ENCODE measurements at regions not wholly inside any gene's neighbourhood (a gene's known extent, or its start where the extent isn't known, plus 50 kb on each side); places are given as distances from the start of the nearest gene placed in this dataset.

DNA sequence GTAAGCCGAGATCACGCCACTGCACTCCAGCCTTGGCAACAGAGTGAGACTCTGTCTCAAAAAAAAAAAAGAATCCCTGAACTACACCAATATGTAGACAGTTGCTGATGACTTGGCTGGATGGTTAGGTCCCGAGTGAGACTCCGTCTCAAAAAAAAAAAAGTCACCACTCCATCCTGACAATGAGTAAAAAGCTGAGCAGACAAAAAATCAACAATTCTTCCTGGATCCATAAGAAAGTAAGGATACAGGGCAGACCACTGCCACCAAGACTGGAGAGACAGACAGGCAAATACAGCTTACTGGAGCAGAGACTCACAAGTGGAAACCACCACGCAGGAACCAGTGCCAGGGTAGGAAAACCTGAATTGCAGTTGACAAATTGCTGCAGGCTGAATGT is 67.1 kb upstream of the ERCC4 start:
- no peak for ATAC-seq
- Mint-ChIP-seq H3K9me3 (peaks cover 0 to 4% of the 10 kb centered on the region in 2 donors), H3K36me3 (no peaks in the 10 kb centered on the region), H3K27ac (no peak overlapping the region)
- no peak for DNase-seq (ENCODE audit: low spot score in 2 of 2)

GRCh38 chr16:13856398-13856797 is 63.6 kb upstream of the ERCC4 start:
- no peak for ATAC-seq
- DNase-seq (ENCODE audit: low spot score in 2 of 2), result no peak
- Mint-ChIP-seq H3K9me3 (peaks cover 0 to 2% of the 10 kb centered on the region in 2 donors), H3K27ac (no peak overlapping the region), H3K36me3 (no peaks in the 10 kb centered on the region)

DNA sequence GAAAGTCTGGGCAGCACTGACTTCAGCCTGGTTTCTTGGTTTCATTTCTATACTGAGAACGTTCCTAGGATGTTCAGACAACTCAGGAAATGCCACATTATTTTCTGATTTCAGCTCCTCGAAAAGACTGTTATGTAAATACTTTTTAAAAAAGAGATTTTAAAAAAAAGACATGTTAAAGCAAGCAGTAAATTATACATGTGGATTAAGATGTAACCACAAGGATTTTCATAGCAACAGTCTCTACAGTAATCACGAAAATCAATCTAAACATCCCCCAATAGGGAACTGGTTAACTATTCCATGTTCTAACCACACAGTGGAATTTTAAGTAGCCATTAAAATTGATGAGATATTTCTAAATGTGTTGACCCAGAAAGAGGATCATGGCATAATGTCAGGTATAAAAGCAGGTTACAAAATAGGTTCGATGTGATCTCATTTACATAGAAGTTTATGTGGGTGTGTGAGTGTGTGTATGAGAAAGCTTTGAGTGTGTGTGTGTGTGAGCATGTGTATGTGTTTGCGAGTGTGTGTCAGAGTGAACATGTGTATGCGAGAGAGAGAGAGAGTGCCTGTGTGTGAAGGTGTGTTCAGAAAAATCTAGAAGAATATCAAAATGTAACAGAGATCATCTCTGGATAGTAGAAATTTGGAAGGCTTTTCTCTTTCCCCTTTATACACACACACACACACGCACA is 63.0 kb upstream of the ERCC4 start:
- ATAC-seq, result no peak
- H3K27ac Mint-ChIP-seq, result no peak overlapping the region
- no peaks in the 10 kb centered on the region for H3K36me3 Mint-ChIP-seq
- DNase-seq (ENCODE audit: low spot score in 2 of 2), result no peak
- H3K9me3 Mint-ChIP-seq, result no peaks in the 10 kb centered on the region

DNA sequence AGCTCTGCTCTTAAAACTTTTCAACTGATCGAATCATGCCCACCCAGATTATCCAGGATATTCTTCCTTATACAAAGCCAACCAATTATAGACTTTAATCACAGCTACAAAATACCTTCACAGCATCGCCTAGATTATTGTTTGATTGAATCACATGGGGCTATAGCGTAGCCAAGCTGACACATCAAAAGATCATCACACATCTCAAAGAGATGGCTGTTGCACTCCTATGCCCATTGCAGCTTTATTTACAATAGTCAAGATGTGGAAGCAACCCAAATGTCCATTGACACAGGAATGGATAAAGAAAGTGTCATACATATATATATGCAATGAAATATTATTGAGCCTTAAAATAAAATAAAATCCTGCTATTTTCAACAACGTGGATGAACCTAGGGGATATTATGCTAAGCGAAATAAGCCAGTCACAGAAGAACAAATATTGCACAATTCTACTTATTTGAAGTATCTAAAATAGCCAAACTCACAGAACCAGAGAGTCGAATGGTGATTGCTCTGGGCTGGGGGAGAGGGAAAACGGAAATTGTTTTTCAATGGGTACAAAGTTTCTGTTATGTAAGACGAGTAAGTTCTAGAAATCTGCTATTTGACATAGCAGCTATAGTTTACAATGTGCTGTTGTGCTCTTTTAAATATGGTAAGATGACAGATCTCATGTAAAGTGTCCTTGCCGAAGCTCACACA is 60.9 kb upstream of the ERCC4 start:
- no peaks in the 10 kb centered on the region for H3K36me3 Mint-ChIP-seq

DNA sequence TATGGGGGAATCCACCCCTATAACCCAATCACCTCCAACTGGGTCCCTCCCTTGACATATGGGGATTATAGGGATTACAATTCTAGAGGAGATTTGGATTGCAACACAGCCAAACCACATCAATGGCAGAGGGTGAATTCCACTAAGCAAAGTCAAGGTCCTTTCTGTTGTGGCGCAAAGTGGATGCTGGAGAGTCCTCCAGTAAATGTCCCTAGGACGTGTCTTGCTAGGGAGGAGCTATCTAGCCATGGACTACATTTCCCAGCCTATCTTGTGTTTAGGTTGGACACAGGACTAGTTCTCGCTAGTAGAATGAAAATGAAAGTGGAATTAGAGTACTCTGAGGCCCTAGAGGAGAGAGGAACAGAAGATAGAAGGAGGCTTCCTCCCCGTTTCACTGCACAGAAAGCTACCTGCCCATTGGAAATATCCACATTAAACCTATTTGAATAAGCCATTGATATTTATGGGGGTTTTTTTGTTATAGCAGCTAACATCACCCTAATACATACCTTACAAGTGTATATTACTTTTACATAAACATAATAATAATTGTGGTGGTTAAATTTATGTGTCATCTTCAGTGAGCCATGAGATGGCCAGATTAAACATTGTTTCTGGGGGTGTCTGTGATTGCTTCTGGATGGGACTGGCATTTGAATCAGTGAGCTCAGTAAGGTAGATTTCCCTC is 56.7 kb upstream of the ERCC4 start:
- Mint-ChIP-seq H3K9me3 (peaks cover 5 to 6% of the 10 kb centered on the region in 2 donors), H3K27ac (no peak overlapping the region), H3K36me3 (no peaks in the 10 kb centered on the region)
- no peak for ATAC-seq
- no peak for DNase-seq (ENCODE audit: low spot score in 2 of 2)

More for the DNA sequence above, 60.9 kb upstream of the ERCC4 start:
- ATAC-seq, result no peak
- DNase-seq (ENCODE audit: low spot score in 2 of 2), result no peak
- no peak overlapping the region for H3K27ac Mint-ChIP-seq
- H3K9me3 Mint-ChIP-seq, result peaks cover 5 to 6% of the 10 kb centered on the region in 2 donors

DNA sequence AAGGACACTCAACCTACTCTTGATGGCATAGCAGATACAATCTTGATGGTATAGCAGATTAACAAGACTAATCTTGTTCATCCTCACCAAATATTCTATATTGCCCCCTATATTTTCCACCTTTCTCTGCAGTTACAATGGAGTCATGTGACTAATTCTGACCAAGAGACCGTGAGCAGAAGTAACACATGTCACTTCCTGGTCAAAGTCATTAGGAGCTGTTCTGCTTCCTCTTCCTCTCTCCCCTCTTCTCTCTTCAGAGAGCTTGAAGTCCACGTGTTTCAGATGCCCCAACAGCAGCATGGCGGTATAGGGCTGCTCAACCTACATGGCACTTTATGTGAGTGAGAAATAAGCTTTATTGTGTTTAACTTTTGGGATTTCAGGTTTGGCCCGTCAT is 55.3 kb upstream of the ERCC4 start:
- ATAC-seq, result no peak
- H3K36me3 Mint-ChIP-seq, result no peaks in the 10 kb centered on the region

DNA sequence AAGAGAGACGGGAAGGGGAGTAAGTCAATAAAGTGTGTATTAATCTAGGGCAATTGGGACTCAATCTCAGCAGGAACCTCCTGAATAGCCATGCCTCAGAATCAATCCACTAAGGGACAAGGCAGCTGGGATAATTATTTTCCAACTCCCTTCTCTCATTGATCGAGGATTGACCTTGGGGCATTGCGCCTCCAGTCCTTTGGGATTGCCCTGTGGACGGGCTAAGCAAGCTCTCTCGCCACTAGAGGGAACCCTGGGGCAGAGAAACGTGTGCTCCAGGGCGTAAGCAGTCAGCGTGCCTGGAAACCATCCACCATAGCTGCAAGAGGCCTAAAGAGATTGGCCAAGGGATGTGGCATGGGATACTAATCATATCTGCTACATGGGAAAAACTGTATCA is 53.9 kb upstream of the ERCC4 start:
- DNase-seq (ENCODE audit: low spot score in 2 of 2) (peak in 1 of 2 donors; percentile 52), ATAC-seq (peak; percentile 77 to 80)
- peaks cover 5 to 6% of the 10 kb centered on the region in 2 donors for H3K9me3 Mint-ChIP-seq
- no peaks in the 10 kb centered on the region for H3K36me3 Mint-ChIP-seq
- no peak overlapping the region for H3K27ac Mint-ChIP-seq

More for the DNA sequence above, 55.3 kb upstream of the ERCC4 start:
- no peak for DNase-seq (ENCODE audit: low spot score in 2 of 2)
- H3K9me3 Mint-ChIP-seq, result peaks cover 5 to 6% of the 10 kb centered on the region in 2 donors
- H3K27ac Mint-ChIP-seq, result no peak overlapping the region

Measured in activated naive CD4-positive, alpha-beta T cell treated with anti-CD3 and anti-CD28 coated beads, Interleukin-2, amount 50 U/mL, for 72 hours (primary cell).